ENCODE measurements at regions not wholly inside any gene's neighbourhood (a gene's known extent, or its start where the extent isn't known, plus 50 kb on each side); places are given as distances from the start of the nearest gene placed in this dataset.

DNA sequence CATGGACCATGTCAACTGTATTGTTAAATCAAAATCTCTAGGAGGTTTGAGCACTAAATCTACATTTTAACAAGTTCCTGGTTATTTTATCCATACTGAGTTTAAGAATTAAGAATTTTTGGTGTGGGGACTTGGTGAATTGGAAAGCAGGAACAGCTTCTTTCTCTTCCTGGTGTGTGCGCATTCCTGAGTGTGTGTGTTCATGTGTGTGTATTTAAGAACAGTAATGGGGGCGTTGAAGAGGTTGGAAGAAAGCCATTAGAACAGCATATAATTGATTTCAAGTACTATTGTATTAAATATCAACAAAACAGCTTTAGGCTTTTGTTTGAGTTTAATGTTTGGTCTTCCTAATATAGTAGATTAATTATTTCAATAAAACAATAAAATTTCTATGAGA, 801.3 kb upstream of the ID2 start:
- Histone ChIP-seq H3K27ac (no peak overlapping the region), H3K4me3 (no peak overlapping the region), H3K4me2 (no peak overlapping the region), H3K4me1 (peaks cover 6% of the 10 kb centered on the region; the same call in 1 of the 3 replicates), H3K9me3 (no peaks in the 10 kb centered on the region)
- ATAC-seq, result no peak
- ChIA-PET CTCF (interaction anchor here (0.9 kb wide), 1 partner anchor 13 kb away, joined by 3 read pairs; no protein-coding TSS in a partner anchor), POLR2A (no interaction called here)
- 57% methylated on average over 2 of the region's 2 CpGs for WGBS (ENCODE audit: missing lambda C conversion rate)
- DNase-seq (ENCODE audit: low read depth in 1 of 2, low spot score in 1 of 2), result no peak
- TF ChIP-seq HMGXB4 (CRISPR knock-in tag; IDR thresholded peaks at IDR 0.05; ENCODE audit: borderline replicate concordance) (no peak), CHD4 (IDR thresholded peaks at IDR 0.05; ENCODE audit: borderline replicate concordance) (no peak), ESRRA (IDR thresholded peaks at IDR 0.05; ENCODE audit: borderline replicate concordance, low read length) (no peak), HOXA7 (CRISPR knock-in tag; IDR thresholded peaks at IDR 0.05) (no peak), MAZ (IDR thresholded peaks at IDR 0.05; ENCODE audit: borderline replicate concordance, low read depth, low read length) (no peak), KDM1A (IDR thresholded peaks at IDR 0.05; ENCODE audit: low read depth) (no peak), JUN (IDR thresholded peaks at IDR 0.05) (no peak), CTCF (IDR thresholded peaks at IDR 0.05) (no peak), HDAC2 (IDR thresholded peaks at IDR 0.05) (no peak), SREBF2 (IDR thresholded peaks at IDR 0.05) (no peak), MAFK (IDR thresholded peaks at IDR 0.05; ENCODE audit: partially characterized antibody) (no peak)
- FAIRE-seq, result no peak

- H3K4me2 ChIP-seq, result peak overlapping the region; percentile 3; the same call in 1 of the 3 replicates
- TF ChIP-seq, protein P1, sequence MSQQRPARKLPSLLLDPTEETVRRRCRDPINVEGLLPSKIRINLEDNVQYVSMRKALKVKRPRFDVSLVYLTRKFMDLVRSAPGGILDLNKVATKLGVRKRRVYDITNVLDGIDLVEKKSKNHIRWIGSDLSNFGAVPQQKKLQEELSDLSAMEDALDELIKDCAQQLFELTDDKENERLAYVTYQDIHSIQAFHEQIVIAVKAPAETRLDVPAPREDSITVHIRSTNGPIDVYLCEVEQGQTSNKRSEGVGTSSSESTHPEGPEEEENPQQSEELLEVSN (IDR thresholded peaks at IDR 0.05; ENCODE audit: borderline replicate concordance, low read depth), result no peak
- TF ChIP-seq MAFK (IDR thresholded peaks at IDR 0.05; ENCODE audit: partially characterized antibody) (no peak), EP300 (IDR thresholded peaks at IDR 0.05) (no peak), KDM1A (IDR thresholded peaks at IDR 0.05; ENCODE audit: low read depth) (no peak), CBX8 (IDR thresholded peaks at IDR 0.05) (no peak)
- peaks cover 6% of the 10 kb centered on the region; the same call in 2 of the 3 replicates for H3K4me1 ChIP-seq
- DNase-seq (ENCODE audit: low read depth in 1 of 2, low spot score in 1 of 2) (no peak), FAIRE-seq (no peak), ATAC-seq (no peak)
- CTCF ChIA-PET, result interaction anchor here (0.9 kb wide), 1 partner anchor 13 kb away, joined by 3 read pairs; no protein-coding TSS in a partner anchor
- WGBS (ENCODE audit: missing lambda C conversion rate), result 23% methylated on average over 5 of the region's 5 CpGs
- no peak overlapping the region for H3K4me3 ChIP-seq
- POLR2A ChIA-PET, result no interaction called here
- no peak overlapping the region for H3K27ac ChIP-seq
- H3K9me3 ChIP-seq, result no peaks in the 10 kb centered on the region
Observed at GRCh38 chr2:7881063-7881462, 800.8 kb upstream of the ID2 start.

- WGBS (ENCODE audit: missing lambda C conversion rate), result 39% methylated on average over 4 of the region's 4 CpGs
- ATAC-seq, result no peak
- Histone ChIP-seq H3K4me3 (no peak overlapping the region), H3K27ac (no peak overlapping the region), H3K4me1 (peaks cover 9% of the 10 kb centered on the region), H3K4me2 (peak overlapping the region; percentile 3; the same call in 1 of the 3 replicates), H3K9me3 (no peaks in the 10 kb centered on the region)
- no peak for DNase-seq (ENCODE audit: low read depth in 1 of 2, low spot score in 1 of 2)
- ChIA-PET POLR2A (no interaction called here), CTCF (no interaction called here)
- no peak for TF ChIP-seq KDM5A (IDR thresholded peaks at IDR 0.05)
- TF ChIP-seq ZSCAN20 (CRISPR knock-in tag; IDR thresholded peaks at IDR 0.05), result no peak
- TF ChIP-seq, protein P2, sequence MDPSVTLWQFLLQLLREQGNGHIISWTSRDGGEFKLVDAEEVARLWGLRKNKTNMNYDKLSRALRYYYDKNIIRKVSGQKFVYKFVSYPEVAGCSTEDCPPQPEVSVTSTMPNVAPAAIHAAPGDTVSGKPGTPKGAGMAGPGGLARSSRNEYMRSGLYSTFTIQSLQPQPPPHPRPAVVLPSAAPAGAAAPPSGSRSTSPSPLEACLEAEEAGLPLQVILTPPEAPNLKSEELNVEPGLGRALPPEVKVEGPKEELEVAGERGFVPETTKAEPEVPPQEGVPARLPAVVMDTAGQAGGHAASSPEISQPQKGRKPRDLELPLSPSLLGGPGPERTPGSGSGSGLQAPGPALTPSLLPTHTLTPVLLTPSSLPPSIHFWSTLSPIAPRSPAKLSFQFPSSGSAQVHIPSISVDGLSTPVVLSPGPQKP (IDR thresholded peaks at IDR 0.05; ENCODE audit: low read depth, low read length), result no peak
- TF ChIP-seq HDAC2 (IDR thresholded peaks at IDR 0.05), result no peak
- no peak for TF ChIP-seq MAZ (IDR thresholded peaks at IDR 0.05; ENCODE audit: borderline replicate concordance, low read depth, low read length)
- no peak for TF ChIP-seq NR3C1 (IDR thresholded peaks at IDR 0.05)
- TF ChIP-seq, protein P3, sequence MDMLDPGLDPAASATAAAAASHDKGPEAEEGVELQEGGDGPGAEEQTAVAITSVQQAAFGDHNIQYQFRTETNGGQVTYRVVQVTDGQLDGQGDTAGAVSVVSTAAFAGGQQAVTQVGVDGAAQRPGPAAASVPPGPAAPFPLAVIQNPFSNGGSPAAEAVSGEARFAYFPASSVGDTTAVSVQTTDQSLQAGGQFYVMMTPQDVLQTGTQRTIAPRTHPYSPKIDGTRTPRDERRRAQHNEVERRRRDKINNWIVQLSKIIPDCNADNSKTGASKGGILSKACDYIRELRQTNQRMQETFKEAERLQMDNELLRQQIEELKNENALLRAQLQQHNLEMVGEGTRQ (IDR thresholded peaks at IDR 0.05), result no peak
- TF ChIP-seq REST (IDR thresholded peaks at IDR 0.05), result no peak
- no peak for TF ChIP-seq KDM1A (IDR thresholded peaks at IDR 0.05; ENCODE audit: low read depth)
- TF ChIP-seq, protein P4, sequence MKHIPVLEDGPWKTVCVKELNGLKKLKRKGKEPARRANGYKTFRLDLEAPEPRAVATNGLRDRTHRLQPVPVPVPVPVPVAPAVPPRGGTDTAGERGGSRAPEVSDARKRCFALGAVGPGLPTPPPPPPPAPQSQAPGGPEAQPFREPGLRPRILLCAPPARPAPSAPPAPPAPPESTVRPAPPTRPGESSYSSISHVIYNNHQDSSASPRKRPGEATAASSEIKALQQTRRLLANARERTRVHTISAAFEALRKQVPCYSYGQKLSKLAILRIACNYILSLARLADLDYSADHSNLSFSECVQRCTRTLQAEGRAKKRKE (CRISPR knock-in tag; IDR thresholded peaks at IDR 0.05; ENCODE audit: low read depth), result no peak
- no peak for TF ChIP-seq ZNF302 (CRISPR knock-in tag; IDR thresholded peaks at IDR 0.05)
- TF ChIP-seq HOXB13 (CRISPR knock-in tag; IDR thresholded peaks at IDR 0.05; ENCODE audit: low read depth), result no peak
- FAIRE-seq, result no peak
Observed at GRCh38 chr2:7881466-7881865, 800.4 kb upstream of the ID2 start.
